HEK293 (cell line): ENCODE measurements at regions not wholly inside any gene's neighbourhood (a gene's known extent, or its start where the extent isn't known, plus 50 kb on each side); places are given as distances from the start of the nearest gene placed in this dataset.

Experiments used
- CTCF ChIA-PET: fragments of 350-600 bp; formaldehyde crosslinking; extraction: SDS; loops from one replicate; lab custom pipeline; 2021; ENCODE audit warnings: antibody characterized with exemption; lab: Yijun Ruan, JAX
- POLR2A ChIA-PET: fragments of 300-600 bp; formaldehyde crosslinking; extraction: SDS; loops from one replicate; lab custom pipeline; 2020; ENCODE audit warnings: antibody characterized with exemption, inconsistent platforms; lab: Yijun Ruan, JAX
- H3K27ac ChIP-seq: fragments of 200-500 bp; sonication (Bioruptor generic); 2 replicates; pipeline ENCODE4 v1.5.1; 2014; ENCODE audit warnings: low read depth, low read length, control low read depth, inconsistent platforms; ENCODE audit errors: extremely low read depth
- H3K36me3 ChIP-seq, 2 experiments: fragments of 200-500 bp in 1 of 2; sonication (Bioruptor generic) in 1 of 2; 1 replicate in 1 of 2; 2 replicates in 1 of 2; pipeline ENCODE4 v1.5.1; 2014 to 2017; ENCODE audit warnings: inconsistent platforms in 2 of 2, low read length in 2 of 2; ENCODE audit not compliant: control insufficient read depth in 2 of 2, insufficient read depth in 1 of 2
- H3K4me1 ChIP-seq: fragments of 200-500 bp; sonication (Bioruptor generic); 2 replicates; pipeline ENCODE4 v1.5.1; 2014; ENCODE audit warnings: mild to moderate bottlenecking, low read length, inconsistent platforms; ENCODE audit not compliant: control insufficient read depth, insufficient read depth
- H3K4me3 ChIP-seq: 2 replicates; pipeline ENCODE4 v1.5.1; 2011; ENCODE audit warnings: low read depth, mild to moderate bottlenecking, control low read depth, low read length, moderate library complexity
- H3K9me3 ChIP-seq: fragments of 200-500 bp; sonication (Bioruptor generic); 2 replicates; pipeline ENCODE4 v1.5.1; 2014; ENCODE audit warnings: low read depth, low read length, inconsistent platforms; ENCODE audit not compliant: control insufficient read depth, insufficient read depth
- FEZF1 ChIP-seq: fragments of 450-650 bp; formaldehyde crosslinking; IDR thresholded peaks from 2 replicates; pipeline ENCODE4 v1.5.1; 2016; ENCODE audit warnings: missing biosample characterization, missing genetic modification characterization
- MYNN ChIP-seq: fragments of 450-650 bp; formaldehyde crosslinking; IDR thresholded peaks from 2 replicates; pipeline ENCODE4 v1.5.1; 2016; ENCODE audit warnings: missing biosample characterization, missing genetic modification characterization, borderline replicate concordance
- OSR2 ChIP-seq: fragments of 450-650 bp; formaldehyde crosslinking; IDR thresholded peaks from 2 replicates; pipeline ENCODE4 v1.5.1; 2016; ENCODE audit warnings: missing biosample characterization, missing genetic modification characterization
- ZNF112 ChIP-seq: fragments of 450-650 bp; formaldehyde crosslinking; IDR thresholded peaks from 2 replicates; pipeline ENCODE4 v1.5.0; 2017; ENCODE audit warnings: missing biosample characterization, missing genetic modification characterization
- ZNF155 ChIP-seq: fragments of 450-650 bp; formaldehyde crosslinking; IDR thresholded peaks from 2 replicates; pipeline ENCODE4 v1.5.1; 2016; ENCODE audit warnings: missing biosample characterization, missing genetic modification characterization
- ZNF19 ChIP-seq: fragments of 450-650 bp; formaldehyde crosslinking; IDR thresholded peaks from 2 replicates; pipeline ENCODE4; 2016; ENCODE audit warnings: missing biosample characterization, missing genetic modification characterization, low read depth
- ZNF239 ChIP-seq: fragments of 450-650 bp; formaldehyde crosslinking; IDR thresholded peaks from 2 replicates; pipeline ENCODE4 v1.5.1; 2016; ENCODE audit warnings: missing biosample characterization, missing genetic modification characterization
- ZNF266 ChIP-seq: fragments of 450-650 bp; formaldehyde crosslinking; IDR thresholded peaks from 2 replicates; pipeline ENCODE4 v1.5.1; 2016; ENCODE audit warnings: missing biosample characterization, missing genetic modification characterization, low read depth
- ZNF324 ChIP-seq: fragments of 450-650 bp; formaldehyde crosslinking; IDR thresholded peaks from 2 replicates; pipeline ENCODE4 v1.5.1; 2016; ENCODE audit warnings: missing biosample characterization, missing genetic modification characterization
- ZNF433 ChIP-seq: fragments of 450-650 bp; formaldehyde crosslinking; IDR thresholded peaks from 2 replicates; pipeline ENCODE4 v1.5.1; 2016; ENCODE audit warnings: missing biosample characterization, missing genetic modification characterization, low read depth
- ZNF830 ChIP-seq: fragments of 450-650 bp; IDR thresholded peaks from 2 replicates; pipeline ENCODE4 v1.5.0; 2018; ENCODE audit warnings: missing biosample characterization, missing genetic modification characterization, low read depth, mild to moderate bottlenecking, moderate library complexity
- TF ChIP-seq, protein P1 (sequence below): fragments of 450-650 bp; formaldehyde crosslinking; IDR thresholded peaks from 2 replicates; pipeline ENCODE4 v1.5.1; 2016; ENCODE audit warnings: missing biosample characterization, missing genetic modification characterization
- TF ChIP-seq, protein P2 (sequence below): fragments of 450-650 bp; formaldehyde crosslinking; IDR thresholded peaks from 2 replicates; pipeline ENCODE4 v1.5.1; 2016; ENCODE audit warnings: missing biosample characterization, missing genetic modification characterization, borderline replicate concordance
- TF ChIP-seq, protein P3 (sequence below): fragments of 450-650 bp; formaldehyde crosslinking; IDR thresholded peaks from 2 replicates; pipeline ENCODE4 v1.5.1; 2017; ENCODE audit warnings: missing biosample characterization, missing genetic modification characterization
- TF ChIP-seq, protein P4 (sequence below): fragments of 450-650 bp; formaldehyde crosslinking; IDR thresholded peaks from 2 replicates; pipeline ENCODE4 v1.5.1; 2016; ENCODE audit warnings: missing biosample characterization, missing genetic modification characterization
- TF ChIP-seq, protein P5 (sequence below): fragments of 450-650 bp; formaldehyde crosslinking; IDR thresholded peaks from 2 replicates; pipeline ENCODE4 v1.5.1; 2016; ENCODE audit warnings: missing biosample characterization, missing genetic modification characterization

DNA sequence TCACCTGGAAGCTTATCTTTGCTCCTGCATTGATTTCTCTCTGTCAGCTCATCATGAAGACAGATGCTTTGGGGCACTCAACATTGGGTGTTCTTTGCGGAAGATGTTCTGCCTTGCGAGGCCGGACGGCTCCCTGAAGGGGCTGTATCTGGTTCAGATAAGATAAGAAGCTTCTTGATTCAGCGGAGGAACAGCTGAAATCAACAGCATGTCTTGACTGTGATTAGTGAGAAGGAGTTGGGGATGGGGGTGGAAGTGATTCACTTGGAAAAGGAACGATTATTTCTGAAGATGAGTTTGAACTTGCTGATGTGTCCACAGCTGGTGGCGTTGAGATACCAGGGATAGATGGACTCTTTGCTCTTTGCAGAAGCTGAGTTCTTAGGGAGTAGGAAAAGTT, 126.9 kb upstream of the WSCD1 start (continued):
- TF ChIP-seq ZNF324 (tag by site-specific recombination) (no peak), ZNF239 (tag by site-specific recombination) (no peak), ZNF433 (tag by site-specific recombination) (no peak), ZNF19 (tag by site-specific recombination) (no peak)
- TF ChIP-seq, protein P1, sequence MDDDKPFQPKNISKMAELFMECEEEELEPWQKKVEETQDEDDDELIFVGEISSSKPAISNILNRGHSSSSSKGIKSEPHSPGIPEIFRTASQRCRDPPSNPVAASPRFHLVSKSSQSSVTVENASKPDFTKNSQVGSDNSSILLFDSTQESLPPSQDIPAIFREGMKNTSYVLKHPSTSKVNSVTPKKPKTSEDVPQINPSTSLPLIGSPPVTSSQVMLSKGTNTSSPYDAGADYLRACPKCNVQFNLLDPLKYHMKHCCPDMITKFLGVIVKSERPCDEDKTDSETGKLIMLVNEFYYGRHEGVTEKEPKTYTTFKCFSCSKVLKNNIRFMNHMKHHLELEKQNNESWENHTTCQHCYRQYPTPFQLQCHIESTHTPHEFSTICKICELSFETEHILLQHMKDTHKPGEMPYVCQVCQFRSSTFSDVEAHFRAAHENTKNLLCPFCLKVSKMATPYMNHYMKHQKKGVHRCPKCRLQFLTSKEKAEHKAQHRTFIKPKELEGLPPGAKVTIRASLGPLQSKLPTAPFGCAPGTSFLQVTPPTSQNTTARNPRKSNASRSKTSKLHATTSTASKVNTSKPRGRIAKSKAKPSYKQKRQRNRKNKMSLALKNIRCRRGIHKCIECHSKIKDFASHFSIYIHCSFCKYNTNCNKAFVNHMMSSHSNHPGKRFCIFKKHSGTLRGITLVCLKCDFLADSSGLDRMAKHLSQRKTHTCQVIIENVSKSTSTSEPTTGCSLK (tag by site-specific recombination): no peak

DNA sequence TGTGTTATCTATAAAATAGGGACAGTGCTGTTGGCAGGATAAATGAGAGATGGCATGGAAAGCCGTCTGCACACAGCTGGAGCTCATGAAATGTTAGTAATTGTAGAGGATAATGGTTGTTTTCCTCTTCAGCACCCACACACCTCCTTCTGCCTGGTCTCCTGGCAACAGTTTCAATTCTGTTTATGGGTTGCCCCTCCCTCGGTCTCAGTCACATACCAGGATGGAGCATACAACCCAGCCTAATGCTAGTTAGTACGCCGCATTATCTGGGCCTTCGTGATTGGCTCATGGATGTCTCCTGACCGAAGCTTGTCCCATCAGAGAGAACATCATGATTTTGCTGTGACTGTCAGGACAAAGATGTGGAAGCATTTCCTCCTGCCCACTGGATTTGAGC, 126.2 kb upstream of the WSCD1 start:
- H3K4me1 ChIP-seq: no peaks in the 10 kb centered on the region
- CTCF ChIA-PET: no interaction called here
- POLR2A ChIA-PET: no interaction called here
- no peak overlapping the region for H3K27ac ChIP-seq
- TF ChIP-seq ZNF155 (tag by site-specific recombination) (no peak), ZNF830 (no peak), OSR2 (tag by site-specific recombination) (no peak), ZNF266 (tag by site-specific recombination) (no peak), FEZF1 (tag by site-specific recombination) (no peak)
- TF ChIP-seq, protein P2, sequence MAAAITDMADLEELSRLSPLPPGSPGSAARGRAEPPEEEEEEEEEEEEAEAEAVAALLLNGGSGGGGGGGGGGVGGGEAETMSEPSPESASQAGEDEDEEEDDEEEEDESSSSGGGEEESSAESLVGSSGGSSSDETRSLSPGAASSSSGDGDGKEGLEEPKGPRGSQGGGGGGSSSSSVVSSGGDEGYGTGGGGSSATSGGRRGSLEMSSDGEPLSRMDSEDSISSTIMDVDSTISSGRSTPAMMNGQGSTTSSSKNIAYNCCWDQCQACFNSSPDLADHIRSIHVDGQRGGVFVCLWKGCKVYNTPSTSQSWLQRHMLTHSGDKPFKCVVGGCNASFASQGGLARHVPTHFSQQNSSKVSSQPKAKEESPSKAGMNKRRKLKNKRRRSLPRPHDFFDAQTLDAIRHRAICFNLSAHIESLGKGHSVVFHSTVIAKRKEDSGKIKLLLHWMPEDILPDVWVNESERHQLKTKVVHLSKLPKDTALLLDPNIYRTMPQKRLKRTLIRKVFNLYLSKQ (tag by site-specific recombination): no peak
- TF ChIP-seq, protein P3, sequence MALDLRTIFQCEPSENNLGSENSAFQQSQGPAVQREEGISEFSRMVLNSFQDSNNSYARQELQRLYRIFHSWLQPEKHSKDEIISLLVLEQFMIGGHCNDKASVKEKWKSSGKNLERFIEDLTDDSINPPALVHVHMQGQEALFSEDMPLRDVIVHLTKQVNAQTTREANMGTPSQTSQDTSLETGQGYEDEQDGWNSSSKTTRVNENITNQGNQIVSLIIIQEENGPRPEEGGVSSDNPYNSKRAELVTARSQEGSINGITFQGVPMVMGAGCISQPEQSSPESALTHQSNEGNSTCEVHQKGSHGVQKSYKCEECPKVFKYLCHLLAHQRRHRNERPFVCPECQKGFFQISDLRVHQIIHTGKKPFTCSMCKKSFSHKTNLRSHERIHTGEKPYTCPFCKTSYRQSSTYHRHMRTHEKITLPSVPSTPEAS: no peak
- TF ChIP-seq, protein P4, sequence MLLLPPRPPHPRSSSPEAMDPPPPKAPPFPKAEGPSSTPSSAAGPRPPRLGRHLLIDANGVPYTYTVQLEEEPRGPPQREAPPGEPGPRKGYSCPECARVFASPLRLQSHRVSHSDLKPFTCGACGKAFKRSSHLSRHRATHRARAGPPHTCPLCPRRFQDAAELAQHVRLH (tag by site-specific recombination): no peak
- no peak overlapping the region for H3K4me3 ChIP-seq
- H3K36me3 ChIP-seq: no peaks in the 10 kb centered on the region
- H3K9me3 ChIP-seq: no peaks in the 10 kb centered on the region

DNA sequence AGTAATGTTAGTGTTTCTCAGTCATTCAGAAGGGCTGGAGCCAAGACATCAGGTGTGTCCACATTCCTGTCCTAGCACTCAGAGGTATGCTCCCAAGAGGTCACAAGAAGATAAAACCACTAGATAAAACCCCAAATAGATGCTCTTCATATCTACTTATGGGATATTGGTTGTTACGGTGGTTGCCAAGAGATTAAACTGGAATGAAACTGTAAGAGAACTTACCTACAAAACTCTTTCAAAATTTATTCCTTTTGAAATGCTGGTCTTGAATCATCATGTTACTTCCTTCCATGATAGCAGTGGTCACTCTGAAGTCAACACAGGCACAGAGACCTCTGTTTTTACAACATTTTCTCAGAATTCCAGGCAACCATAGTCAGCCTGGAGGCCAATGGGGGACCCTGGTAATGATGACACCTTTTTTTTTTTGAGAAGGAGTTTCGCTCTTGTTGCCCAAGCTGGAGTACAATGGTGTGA, 122.4 kb upstream of the WSCD1 start:
- ChIA-PET POLR2A (no interaction called here), CTCF (no interaction called here)
- H3K27ac ChIP-seq: no peak overlapping the region
- no peaks in the 10 kb centered on the region for H3K4me1 ChIP-seq
- H3K4me3 ChIP-seq: no peak overlapping the region
- no peaks in the 10 kb centered on the region for H3K9me3 ChIP-seq
- TF ChIP-seq ZNF19 (tag by site-specific recombination) (no peak), ZNF830 (no peak), ZNF112 (no peak), MYNN (tag by site-specific recombination) (no peak)
- TF ChIP-seq, protein P5, sequence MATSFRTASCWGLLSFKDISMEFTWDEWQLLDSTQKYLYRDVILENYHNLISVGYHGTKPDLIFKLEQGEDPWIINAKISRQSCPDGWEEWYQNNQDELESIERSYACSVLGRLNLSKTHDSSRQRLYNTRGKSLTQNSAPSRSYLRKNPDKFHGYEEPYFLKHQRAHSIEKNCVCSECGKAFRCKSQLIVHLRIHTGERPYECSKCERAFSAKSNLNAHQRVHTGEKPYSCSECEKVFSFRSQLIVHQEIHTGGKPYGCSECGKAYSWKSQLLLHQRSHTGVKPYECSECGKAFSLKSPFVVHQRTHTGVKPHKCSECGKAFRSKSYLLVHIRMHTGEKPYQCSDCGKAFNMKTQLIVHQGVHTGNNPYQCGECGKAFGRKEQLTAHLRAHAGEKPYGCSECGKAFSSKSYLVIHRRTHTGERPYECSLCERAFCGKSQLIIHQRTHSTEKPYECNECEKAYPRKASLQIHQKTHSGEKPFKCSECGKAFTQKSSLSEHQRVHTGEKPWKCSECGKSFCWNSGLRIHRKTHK (tag by site-specific recombination): no peak
- H3K36me3 ChIP-seq: no peaks in the 10 kb centered on the region
